ENCODE measurements at regions not wholly inside any gene's neighbourhood (a gene's known extent, or its start where the extent isn't known, plus 50 kb on each side); places are given as distances from the start of the nearest gene placed in this dataset.

GRCh38 chr14:55734731-55735130 is 154.7 kb downstream of the KTN1 start:
- DNase-seq (ENCODE audit: low read depth in 2 of 2), result no peak

GRCh38 chr14:55739967-55740648 is 160.1 kb downstream of the KTN1 start:
- DNase-seq (ENCODE audit: low read depth in 2 of 2), result no peak

DNA sequence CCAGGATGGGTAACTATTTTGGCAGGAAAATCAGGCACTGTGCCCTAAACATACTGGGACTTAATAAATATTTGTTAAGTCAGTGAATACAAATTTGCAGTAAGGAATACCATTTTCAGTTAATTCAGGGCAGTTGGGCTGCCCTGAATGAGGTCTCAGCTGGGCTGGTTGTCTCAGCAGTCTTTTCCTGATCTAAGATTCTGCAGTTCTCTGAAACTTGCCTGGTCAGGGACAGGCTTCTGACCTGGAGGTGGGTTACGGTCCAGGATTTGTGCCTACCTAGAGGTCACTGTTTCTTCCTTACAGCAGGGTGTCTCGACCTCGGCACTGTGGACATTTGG is 160.6 kb downstream of the KTN1 start:
- DNase-seq (ENCODE audit: low read depth in 2 of 2), result no peak

DNA sequence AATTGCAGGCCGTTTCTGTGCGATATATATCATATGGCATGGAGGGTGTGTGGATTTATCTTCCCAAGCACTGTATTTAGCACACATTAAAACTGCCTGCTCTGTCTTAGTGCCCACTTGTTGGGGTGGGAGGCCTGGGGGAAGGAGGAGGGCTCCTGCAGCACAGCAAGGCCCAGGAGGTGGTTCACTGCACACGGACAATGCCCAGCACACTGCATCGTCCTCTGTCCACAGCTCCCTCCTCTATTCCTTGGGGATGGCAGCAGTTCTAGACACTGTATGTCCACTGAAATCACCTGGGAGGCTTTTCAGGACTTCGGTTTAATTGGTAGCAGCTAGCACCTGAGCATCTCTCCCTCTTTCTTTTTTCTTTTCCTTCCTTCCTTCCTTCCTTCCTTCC is 161.2 kb downstream of the KTN1 start:
- no peak for DNase-seq (ENCODE audit: low read depth in 2 of 2)

- DNase-seq (ENCODE audit: low read depth in 2 of 2), result no peak
Measured at GRCh38 chr14:55743551-55743950, 163.5 kb downstream of the KTN1 start.

DNA sequence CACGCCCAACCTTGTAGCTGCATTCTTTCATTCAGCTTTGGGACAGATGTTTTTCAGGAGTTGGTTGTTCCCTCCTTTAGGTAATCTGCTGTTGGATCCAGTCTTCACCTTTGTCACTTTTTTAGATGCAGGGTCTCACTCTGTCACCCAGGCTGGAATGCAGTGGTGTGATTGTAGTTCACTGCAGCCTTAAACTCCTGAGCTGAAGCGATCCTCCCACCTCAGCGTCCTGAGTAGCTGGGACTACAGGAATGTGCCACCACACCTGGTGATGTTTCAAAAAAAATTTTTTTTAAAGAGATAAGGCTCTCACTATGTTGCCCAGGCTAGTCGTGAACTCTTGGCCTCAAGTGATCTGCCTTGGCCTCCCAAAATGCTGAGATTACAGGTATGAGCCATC is 164.3 kb downstream of the KTN1 start:
- no peak for DNase-seq (ENCODE audit: low read depth in 2 of 2)

GRCh38 chr14:55745906-55746305 is 165.9 kb downstream of the KTN1 start:
- DNase-seq (ENCODE audit: low read depth in 2 of 2), result no peak

- no peak for DNase-seq (ENCODE audit: low read depth in 2 of 2)
Measured at GRCh38 chr14:55746558-55746957, 166.6 kb downstream of the KTN1 start.

DNA sequence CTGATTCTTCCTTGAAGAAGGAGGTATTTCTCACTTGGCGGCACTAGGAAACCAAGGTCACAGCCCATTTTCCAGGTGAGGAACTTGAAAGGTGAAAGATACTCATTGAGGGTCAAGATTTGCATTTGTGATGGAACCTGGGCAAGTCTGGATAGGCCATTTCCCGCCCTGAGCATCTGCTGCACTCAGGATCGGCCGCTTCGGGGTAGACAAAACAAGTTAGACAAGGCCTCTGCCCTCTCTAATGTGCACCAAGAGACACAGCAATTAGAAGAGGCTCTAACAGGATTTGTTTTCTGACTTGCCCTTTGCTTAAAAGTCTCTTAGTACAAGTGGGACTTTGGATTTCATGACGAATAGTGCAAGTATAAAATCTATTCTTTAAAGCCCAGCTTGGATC is 167.2 kb downstream of the KTN1 start:
- no peak for DNase-seq (ENCODE audit: low read depth in 2 of 2)

DNA sequence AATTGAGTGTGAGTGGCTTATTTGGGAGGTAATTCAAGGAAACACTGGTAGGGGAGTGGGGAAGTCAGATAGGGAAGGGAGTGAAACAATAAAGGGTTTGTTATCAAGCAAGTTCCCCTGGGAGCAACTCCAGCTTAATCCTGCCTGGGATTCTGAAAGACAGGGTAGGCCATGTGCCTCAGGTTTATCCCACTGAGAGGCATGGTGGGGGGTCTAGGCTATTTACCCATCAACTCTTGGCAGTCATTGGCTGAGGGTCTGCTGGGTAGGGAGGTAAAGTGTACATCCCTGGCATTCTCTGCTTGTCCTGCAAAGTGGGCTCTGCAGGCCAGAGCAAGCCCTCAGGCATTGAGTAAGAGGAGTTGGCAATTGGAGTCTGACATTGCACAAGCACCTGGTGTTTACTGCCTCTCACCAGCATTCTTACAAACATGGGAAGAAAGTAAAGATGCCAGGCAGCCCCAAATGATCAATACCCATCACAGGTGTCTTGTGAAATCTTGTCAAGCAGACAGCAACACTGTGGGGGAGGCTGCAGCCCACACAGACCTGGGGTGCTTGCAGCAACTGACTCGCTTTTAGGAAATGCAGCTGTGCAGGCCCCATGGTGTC is 169.3 kb downstream of the KTN1 start:
- no peak for DNase-seq (ENCODE audit: low read depth in 2 of 2)

DNA sequence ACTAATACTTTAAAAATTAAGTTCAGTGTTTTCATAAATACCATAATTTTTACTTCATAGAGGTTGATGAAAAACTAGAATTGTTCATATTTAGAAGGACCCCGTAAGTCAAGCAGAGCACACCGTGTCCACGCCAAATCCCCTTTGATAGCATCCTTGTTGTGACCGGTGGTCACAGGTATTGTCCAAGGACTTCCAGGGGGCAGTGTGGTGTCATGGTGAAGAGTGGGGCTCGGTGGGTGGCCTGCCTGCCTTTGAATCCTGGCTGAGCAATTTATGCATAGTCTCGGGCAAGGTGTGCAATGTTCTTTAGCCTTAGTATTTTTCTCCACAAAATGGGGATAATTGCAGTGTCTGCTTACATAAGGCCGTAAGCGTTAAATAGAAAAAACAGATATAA is 169.9 kb downstream of the KTN1 start:
- no peak for DNase-seq (ENCODE audit: low read depth in 2 of 2)

- DNase-seq (ENCODE audit: low read depth in 2 of 2), result no peak
Measured at GRCh38 chr14:55752580-55753390, 172.8 kb downstream of the KTN1 start.

DNA sequence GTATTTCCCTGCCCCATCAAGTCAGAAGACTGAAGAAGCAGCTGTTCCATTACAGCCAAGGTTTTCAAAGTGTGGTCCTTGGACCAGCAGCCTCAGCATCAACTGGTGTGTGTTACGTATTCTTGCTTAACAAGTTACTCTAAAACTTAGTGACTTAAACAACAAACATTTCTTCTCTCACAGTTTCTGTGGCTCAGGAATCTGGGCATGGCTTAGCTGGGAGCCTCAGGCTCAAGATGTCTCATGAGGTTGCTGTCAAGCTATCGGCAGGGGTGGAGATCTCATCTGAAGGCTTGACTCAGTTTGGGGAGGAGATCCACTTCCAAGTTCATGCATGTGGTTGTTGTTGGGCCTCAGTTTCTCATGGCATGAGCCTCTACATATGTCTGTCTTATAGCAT is 174.5 kb downstream of the KTN1 start:
- no peak for DNase-seq (ENCODE audit: low read depth in 2 of 2)

DNA sequence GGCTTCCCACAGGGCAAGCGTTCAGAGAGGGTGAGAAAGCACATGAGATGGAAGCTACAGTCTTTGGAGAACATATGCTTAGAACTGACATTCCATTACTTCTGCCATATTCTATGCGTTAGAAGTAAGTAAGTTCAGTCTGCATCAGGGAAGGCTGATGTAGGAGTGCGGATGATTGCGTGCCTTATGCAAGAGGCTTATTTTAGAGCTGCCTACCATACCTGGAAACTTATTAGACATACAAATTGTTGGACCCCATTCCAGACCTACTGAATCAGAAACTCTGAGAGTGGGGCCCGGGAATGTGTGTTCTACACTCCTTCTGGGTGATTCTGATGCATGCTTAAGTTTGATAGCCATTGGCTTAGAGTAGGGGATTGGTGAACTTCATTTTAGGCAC is 174.9 kb downstream of the KTN1 start:
- no peak for DNase-seq (ENCODE audit: low read depth in 2 of 2)

DNA sequence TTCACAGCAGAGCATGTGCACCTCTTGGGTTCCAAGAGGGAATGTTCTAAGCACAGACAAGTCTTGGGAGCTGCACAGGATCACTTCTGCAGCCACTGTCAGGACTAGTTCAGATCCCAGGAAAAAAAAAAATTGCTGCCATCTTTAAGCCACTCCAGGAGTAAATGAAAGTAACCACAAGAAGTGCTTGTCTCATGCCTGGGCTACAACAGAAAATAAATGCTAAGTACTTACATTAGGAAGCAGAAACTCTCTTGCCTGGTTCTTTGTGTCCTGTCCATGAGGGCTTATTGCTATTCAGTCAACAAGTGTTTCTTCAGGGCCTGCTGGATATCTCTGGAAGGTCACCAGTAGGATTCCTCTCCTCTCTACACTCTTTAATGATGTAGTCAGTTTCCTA is 176.1 kb downstream of the KTN1 start:
- no peak for DNase-seq (ENCODE audit: low read depth in 2 of 2)

DNA sequence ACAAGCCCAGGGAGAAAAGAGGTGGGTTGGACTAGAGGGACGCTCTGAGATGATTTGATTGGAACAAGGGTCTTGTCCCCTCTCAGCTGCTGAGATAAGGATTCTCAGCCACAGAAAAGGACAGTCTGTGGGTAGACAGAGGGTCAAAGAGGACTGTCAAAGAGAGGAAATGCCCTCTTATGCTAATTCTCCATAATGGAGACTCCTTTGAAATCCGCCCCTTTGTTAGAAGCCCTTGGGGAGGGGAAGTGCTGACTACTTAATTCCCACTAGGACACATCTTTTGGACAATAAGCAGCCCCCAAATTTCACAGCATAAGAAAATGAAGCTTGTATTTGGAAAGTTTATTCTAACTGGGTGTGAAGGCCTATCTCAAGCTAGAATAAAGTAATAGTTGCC is 176.6 kb downstream of the KTN1 start:
- no peak for DNase-seq (ENCODE audit: low read depth in 2 of 2)

- no peak for DNase-seq (ENCODE audit: low read depth in 2 of 2)
Measured at GRCh38 chr14:55758796-55759195, 178.8 kb downstream of the KTN1 start.

DNA sequence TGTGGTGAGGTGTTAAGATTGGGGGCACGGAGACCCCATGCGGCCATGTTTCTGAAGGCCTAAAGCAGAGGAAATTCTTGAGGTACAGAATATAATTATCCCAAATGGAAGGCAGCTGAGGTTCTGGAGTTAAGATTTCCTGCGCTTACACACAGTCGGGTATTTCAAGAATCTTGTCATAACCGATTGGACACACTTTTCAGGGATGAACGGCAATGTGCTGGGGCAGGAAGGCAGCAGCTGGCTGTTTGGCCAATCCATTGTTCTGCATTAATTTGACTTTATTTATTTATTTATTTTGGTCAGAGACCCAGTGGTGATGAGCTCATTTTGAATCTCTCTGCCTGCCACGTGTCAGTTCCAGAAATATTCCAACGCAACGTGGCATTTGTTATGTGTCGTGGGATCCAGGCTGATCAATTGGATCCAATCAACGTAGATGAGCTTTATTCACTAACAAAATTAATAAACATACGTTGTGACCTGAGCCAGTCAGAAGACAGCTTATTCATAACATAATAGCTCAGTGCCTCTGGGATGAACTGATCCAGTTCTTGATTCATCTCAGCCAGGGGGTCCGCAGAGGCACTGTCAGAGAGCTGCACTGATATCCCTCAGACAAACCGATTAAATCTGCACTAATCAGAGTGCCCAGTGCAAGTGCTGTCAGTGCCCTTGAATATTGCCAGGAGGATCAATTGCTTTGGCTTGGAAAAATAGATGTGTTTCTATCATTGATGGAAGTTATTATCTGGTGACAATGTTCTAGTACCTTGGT is 181.0 kb downstream of the KTN1 start:
- no peak for DNase-seq (ENCODE audit: low read depth in 2 of 2)

DNA sequence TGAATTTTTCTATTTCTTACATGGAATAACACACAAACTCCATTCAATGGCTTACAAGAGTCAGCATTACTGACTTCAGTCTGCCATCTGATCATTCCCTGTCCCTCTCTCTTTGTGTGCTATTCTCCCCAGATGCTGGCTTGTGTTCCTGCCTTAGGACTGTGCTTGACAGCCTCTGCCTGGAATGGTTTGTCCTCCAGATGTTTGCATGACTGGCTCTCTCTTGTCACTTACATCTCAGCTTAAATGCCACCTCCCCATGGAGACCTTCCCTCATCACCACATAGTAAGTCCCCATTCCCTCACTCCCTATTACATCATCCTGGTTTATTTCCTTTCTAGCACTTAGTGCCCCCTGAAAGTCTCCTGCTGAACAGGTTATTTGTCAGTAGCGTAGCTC is 181.6 kb downstream of the KTN1 start:
- DNase-seq (ENCODE audit: low read depth in 2 of 2), result no peak

GRCh38 chr14:55762595-55763232 is 182.7 kb downstream of the KTN1 start:
- no peak for DNase-seq (ENCODE audit: low read depth in 2 of 2)

- no peak for DNase-seq (ENCODE audit: low read depth in 2 of 2)
Measured at GRCh38 chr14:55764784-55765183, 184.8 kb downstream of the KTN1 start.

DNA sequence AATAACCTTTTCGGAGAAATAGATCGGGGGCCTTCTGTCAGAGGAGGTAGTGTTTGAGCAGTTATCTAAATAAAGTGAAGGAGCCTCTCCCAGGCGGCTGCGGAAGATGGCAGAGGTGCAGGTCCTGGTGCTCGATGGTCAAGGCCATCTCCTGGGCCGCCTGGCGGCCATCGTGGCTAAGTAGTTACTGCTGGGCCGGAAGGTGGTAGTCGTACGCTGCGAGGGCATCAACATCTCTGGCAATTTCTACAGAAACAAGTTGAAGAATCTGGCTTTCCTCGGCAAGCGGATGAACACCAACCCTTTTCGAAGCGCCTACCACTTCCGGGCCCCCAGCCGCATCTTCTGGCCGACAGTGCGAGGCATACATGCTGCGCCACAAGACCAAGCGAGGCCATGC is 186.1 kb downstream of the KTN1 start:
- no peak for DNase-seq (ENCODE audit: low read depth in 2 of 2)

Data from stimulated activated CD4-positive, alpha-beta T cell treated with anti-CD3 and anti-CD28 coated beads, Interleukin-12 subunit alpha, Interleukin-12 subunit beta, amount 100 ng/mL, for 24 hours (primary cell).